ENCODE measurements at regions not wholly inside any gene's neighbourhood (a gene's known extent, or its start where the extent isn't known, plus 50 kb on each side); places are given as distances from the start of the nearest gene placed in this dataset.

DNA sequence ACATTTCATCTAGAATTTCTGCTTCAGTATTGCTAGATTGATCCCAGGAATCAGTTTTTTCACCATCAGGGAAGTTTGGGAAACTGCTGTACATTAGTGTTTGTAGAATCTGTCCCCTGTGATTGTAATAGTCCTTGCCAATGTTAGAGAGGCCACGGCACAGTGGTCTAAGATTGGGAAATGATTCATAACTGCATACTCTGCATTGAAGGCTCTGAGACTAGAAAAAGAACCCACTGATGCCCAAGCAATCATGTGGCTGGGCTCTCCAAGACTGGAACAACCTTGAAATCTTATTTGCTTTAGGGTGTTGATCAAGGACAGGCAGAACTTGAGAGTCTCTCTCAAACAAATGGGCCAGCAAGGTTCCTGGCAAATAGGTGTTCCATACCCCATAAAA, 245.6 kb upstream of the LRTM1 start:
- CTCF ChIA-PET: no interaction called here
- intact Hi-C loops (cut with micrococcal nuclease; ENCODE audit: unreplicated experiment): no loop called here

More for the DNA sequence above, 245.6 kb upstream of the LRTM1 start:
- TF ChIP-seq FOXM1 (IDR thresholded peaks at IDR 0.05; ENCODE audit: low read depth, low read length): no peak
- TF ChIP-seq ZNF207 (IDR thresholded peaks at IDR 0.05; ENCODE audit: borderline replicate concordance): no peak
- TF ChIP-seq SREBF2 (IDR thresholded peaks at IDR 0.05; ENCODE audit: low read length): no peak
- TF ChIP-seq TCF3 (IDR thresholded peaks at IDR 0.05; ENCODE audit: borderline replicate concordance, insufficient read depth, low read depth, low read length): no peak
- no peak for TF ChIP-seq NR2C2 (IDR thresholded peaks at IDR 0.05; ENCODE audit: borderline replicate concordance, control insufficient read depth, insufficient read length, low read depth)
- TF ChIP-seq RB1 (IDR thresholded peaks at IDR 0.05; ENCODE audit: borderline replicate concordance): no peak
- TF ChIP-seq BHLHE40 (IDR thresholded peaks at IDR 0.05; ENCODE audit: borderline replicate concordance in 1 of 2, low read depth in 2 of 2, low read length in 1 of 2): no peak
- no peak for TF ChIP-seq IRF5 (IDR thresholded peaks at IDR 0.05; ENCODE audit: borderline replicate concordance)
- no peak for TF ChIP-seq ETV6 (conservative IDR thresholded peaks at IDR 0.05 in 1 of 2, IDR thresholded peaks at IDR 0.05 in 1 of 2; ENCODE audit: borderline replicate concordance in 1 of 2, low read depth in 1 of 2)
- H3K9me3 ChIP-seq (replicated peaks; ENCODE audit: control insufficient read depth, insufficient read depth, low read length): no peaks in the 10 kb centered on the region; the same call in 2 of the 3 replicates
- ChIA-PET SMC1A (ENCODE audit: uncharacterized antibody, unreplicated experiment) (no interaction called here), RAD21 (ENCODE audit: unreplicated experiment) (no interaction called here), POLR2A (no interaction called here)
- FAIRE-seq (no peak), DNase-seq (ENCODE audit: low read depth, low spot score) (no peak), ATAC-seq (no peak)
- H4K20me1 ChIP-seq (ENCODE audit: control insufficient read depth, insufficient read depth): no peaks in the 10 kb centered on the region
- no peak overlapping the region for H3K4me3 ChIP-seq
- no peak overlapping the region for H3K4me2 ChIP-seq (ENCODE audit: control insufficient read depth, insufficient read depth)
- no peaks in the 10 kb centered on the region for H3K79me2 ChIP-seq (ENCODE audit: control insufficient read depth, insufficient read depth, low read length)
- in situ Hi-C loops (cut with MboI): loop anchor here (10.0 kb wide), 1 partner anchor 319 kb away; no protein-coding TSS in a partner anchor
- 32% methylated on average over 1 of the region's 1 CpG for WGBS (ENCODE audit: insufficient coverage, insufficient replicate concordance, low lambda C conversion rate, missing lambda C conversion rate)
- H3K27ac ChIP-seq (ENCODE audit: control insufficient read depth, insufficient read depth): no peak overlapping the region
- H3K9ac ChIP-seq (ENCODE audit: control insufficient read depth, insufficient read depth, low read length): no peak overlapping the region
- no peaks in the 10 kb centered on the region for H3K36me3 ChIP-seq (ENCODE audit: control insufficient read depth in 2 of 2, insufficient read depth in 2 of 2, low read length in 1 of 2)
- no peak overlapping the region for H2AFZ ChIP-seq (ENCODE audit: control insufficient read depth, low read depth, low read length)
- no peaks in the 10 kb centered on the region for H3K4me1 ChIP-seq (ENCODE audit: control insufficient read depth, insufficient read depth, low read length)
- H3K27me3 ChIP-seq (replicated peaks in 1 of 2; ENCODE audit: control insufficient read depth in 2 of 2, insufficient read depth in 2 of 2, low read length in 1 of 2): 0 out of 4 replicates have a peak, but pooled peaks cover 0 to 2% of the 10 kb centered on the region in 2 experiments
- no TSS peak for BruUV-seq (replicated peaks)

Measured in GM12878 (cell line).